ENCODE measurements at regions not wholly inside any gene's neighbourhood (a gene's known extent, or its start where the extent isn't known, plus 50 kb on each side); places are given as distances from the start of the nearest gene placed in this dataset.

GRCh38 chr6:9610620-9611415 lies 804.1 kb downstream of the TFAP2A start:
- no peak for DNase-seq

DNA sequence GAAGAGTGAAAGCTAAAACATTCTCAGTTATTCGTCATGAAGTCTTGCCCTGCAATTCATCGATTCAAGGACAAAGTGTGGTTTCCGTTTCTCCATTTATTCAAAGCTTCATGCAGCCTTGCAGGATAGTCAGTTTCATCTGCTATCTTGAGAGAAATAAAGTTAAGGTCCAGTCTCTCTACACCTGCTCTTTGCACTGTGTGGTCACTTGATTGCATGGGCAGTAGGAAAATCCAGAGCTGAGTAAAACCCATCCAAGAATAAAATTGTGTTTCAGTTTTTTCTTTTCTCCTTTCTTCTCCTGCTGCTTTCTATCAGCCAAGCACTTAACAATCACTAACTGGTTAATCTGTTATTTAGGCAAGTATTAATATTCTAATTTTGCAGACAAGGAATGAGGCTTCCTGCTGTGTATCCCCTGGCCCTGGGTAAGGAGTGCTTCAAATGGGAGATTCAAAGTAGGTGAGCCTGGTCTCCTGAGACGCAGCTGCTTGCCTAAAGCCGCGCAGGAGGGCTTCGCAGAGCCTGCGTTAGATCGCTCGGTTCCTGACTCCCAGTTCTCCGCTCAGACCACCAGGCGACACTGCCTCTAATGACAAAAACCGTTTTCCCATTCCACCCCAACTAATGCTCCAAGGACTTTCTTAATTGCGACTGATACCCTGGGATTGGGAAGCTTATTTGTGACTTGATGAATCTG lies 808.3 kb downstream of the TFAP2A start:
- no peak for DNase-seq

DNA sequence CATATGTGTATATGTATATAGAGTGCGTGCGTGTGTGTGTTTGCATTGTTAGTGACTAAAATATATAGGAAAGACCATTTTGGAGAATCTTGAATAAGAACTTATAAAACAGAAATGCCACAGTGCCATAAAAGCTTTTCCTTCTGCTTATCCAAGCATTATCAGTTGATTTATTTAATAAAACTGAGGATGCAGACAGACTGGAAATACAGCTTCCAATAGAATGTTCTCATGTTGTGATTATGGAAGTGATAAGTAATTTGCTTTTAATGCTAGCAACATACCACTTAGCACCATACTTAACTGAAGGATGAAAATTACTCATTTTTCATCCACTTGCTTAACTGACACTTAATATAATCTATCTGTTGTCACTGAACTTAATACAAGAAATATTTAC lies 820.1 kb downstream of the TFAP2A start:
- DNase-seq, result no peak

DNA sequence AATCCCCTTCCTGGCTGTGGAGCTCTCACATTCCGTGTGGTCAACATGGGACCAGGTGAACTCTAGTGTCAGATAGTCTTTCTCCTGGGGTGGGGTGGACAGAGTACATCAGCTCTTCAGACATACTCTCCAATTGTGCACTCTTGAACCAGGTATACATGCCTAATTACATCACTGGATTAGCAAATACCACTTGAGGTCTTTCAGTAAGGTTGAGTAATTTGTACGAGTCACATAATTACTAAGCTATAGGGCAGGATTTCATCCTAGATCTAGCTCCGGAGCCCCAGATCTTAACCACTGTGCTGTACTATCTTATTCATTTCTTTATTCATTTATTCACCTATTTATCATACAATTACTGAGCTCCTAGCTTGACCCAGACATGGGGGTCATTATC lies 821.3 kb downstream of the TFAP2A start:
- no peak for DNase-seq

DNA sequence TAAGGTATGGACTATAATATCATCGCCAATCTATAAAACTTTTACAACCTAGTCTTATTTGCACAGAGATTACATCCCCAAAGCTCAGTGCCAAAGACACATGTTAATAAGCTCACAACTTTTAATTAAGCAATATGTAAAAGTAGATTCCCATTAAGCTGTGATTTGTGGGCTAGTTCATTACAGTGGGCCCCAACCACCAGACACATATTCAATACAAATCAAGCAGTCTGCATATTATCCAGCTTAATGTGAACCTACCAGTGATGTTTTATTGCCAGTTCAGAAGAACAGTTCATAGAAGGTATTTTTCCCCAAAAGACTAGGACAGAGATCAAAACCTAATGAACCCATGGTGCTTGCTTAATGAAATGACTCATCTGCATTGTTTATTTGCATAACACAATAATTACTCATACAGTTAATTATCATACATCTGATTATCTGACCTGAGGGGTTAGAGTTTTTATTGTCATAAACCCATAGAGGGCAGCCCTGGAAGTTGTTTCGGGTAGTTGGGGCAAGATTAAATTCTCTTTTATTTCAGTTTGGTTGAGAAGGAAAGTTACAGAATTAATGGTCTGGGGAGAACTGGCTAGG lies 831.0 kb downstream of the TFAP2A start:
- no peak for DNase-seq

GRCh38 chr6:9581155-9581554 lies 833.7 kb downstream of the TFAP2A start:
- DNase-seq, result peak; percentile 1 to 3

DNA sequence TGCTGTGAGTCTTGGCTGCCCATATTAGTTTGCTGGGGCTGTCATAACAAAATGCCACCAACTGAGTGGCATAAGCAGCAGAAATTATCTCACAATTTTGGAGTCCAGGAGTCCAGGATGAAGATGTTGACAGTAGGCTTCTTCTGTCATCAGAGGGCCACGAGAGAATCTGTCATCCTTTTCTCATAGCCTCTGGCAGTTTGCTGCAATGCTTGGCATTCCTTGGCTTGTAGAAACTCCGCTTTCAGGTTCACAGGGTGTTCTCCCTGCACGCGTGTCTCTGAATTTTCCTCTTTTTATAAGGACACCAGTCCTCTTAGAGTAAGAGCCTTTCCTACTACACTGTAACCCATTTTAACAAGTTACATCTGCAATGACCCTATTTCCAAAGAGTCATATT lies 838.4 kb downstream of the TFAP2A start:
- DNase-seq, result no peak

- no peak for DNase-seq
Observed at GRCh38 chr6:9566096-9566495, 848.8 kb downstream of the TFAP2A start.

GRCh38 chr6:9564021-9564420 lies 850.9 kb downstream of the TFAP2A start:
- no peak for DNase-seq

GRCh38 chr6:9563568-9563967 lies 851.3 kb downstream of the TFAP2A start:
- no peak for DNase-seq

DNA sequence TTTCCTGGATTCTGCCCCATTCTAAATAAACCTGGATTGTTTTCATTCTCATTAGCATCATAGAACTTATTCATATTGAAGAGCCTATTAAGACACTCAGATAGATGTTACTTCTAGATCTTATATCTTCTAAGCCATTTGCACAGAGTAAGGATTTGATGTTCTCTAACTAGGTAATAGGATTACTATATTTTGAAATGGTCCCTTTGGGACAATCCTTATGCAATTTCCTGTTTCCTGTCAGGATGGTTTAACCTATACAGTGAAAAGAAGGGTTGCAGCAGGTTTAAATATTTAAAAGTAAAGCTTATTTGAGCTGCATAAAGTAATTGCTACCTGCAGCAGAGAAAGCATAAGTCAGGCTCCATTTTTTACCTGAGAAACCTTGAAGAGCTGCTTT lies 860.1 kb downstream of the TFAP2A start:
- DNase-seq, result no peak

GRCh38 chr6:9554323-9554722 lies 860.6 kb downstream of the TFAP2A start:
- DNase-seq, result no peak

DNA sequence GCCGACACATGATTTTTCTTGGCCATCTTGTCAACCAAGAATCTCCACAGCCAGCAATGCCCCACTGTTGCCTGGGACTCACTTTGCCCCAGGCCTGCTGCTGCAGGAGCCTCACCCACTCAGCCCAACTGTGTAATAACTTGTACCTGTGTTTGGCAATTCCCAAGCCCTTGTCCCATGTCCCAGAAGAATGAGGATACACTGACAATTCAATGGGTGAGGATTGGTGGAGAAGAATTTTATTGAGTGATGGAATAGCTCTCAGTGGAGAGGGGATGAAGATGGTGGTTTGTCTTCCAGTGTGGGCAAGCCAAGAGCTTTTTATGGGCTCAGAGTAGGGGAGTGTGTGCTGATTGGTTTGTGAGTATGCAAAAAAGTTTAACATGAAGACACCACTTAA lies 861.9 kb downstream of the TFAP2A start:
- no peak for DNase-seq

GRCh38 chr6:9543649-9544048 lies 871.2 kb downstream of the TFAP2A start:
- no peak for DNase-seq

DNA sequence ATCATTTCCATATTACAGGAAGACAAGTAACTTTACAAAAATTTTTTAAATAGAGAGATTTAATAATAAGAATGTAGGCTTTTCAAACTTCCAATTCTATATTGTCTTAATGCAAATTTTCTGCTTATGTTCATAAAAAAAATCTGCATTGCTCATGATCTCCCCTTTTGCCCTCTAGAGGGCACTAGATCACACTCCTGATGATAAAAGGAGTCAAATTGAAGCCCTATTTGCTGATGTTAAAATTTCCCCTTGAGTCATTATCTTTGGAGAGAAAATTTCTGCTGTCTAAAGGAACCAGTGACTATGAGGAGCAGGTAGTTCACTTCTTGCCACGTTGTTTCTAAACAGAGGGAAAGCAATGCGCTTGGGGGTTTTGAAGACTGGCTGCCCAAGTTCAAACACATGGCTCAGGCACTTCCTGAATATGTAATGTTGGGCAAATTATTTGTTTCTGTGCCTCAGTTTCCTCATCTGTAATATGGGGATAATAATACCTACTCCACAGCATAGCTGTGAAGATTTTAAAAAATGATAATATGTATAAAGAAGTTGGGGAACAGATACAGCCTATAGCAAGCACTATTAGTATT lies 874.2 kb downstream of the TFAP2A start:
- peak; percentile 7 to 31 for DNase-seq

GRCh38 chr6:9540126-9540525 lies 874.7 kb downstream of the TFAP2A start:
- no peak for DNase-seq

DNA sequence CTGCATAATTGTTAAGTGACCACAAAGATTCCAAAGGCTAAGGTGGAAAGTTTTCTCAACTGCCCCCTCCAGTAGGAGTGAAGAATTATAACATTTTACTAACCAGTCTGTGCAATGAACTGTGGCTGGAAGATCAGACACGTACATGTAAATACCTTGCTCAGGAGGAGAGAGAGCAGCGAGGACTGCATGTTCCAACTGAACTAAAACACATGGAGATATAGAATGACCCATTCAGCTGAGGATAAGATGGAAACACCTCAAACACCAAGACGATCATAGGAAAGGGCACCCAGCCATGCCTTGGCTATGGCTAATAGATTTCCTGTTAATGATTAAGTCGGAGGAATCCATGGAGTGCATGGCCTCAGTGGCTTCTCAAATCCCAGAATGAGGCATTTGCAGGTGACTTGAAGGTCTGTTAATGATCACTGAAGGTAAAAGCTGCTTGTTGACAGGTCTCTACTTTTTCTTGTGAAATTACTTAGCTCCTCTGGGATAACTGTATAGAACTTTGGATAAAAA lies 875.6 kb downstream of the TFAP2A start:
- DNase-seq, result no peak

- DNase-seq, result no peak
Observed at GRCh38 chr6:9537381-9537780, 877.5 kb downstream of the TFAP2A start.

- no peak for DNase-seq
Observed at GRCh38 chr6:9535106-9535505, 879.8 kb downstream of the TFAP2A start.

DNA sequence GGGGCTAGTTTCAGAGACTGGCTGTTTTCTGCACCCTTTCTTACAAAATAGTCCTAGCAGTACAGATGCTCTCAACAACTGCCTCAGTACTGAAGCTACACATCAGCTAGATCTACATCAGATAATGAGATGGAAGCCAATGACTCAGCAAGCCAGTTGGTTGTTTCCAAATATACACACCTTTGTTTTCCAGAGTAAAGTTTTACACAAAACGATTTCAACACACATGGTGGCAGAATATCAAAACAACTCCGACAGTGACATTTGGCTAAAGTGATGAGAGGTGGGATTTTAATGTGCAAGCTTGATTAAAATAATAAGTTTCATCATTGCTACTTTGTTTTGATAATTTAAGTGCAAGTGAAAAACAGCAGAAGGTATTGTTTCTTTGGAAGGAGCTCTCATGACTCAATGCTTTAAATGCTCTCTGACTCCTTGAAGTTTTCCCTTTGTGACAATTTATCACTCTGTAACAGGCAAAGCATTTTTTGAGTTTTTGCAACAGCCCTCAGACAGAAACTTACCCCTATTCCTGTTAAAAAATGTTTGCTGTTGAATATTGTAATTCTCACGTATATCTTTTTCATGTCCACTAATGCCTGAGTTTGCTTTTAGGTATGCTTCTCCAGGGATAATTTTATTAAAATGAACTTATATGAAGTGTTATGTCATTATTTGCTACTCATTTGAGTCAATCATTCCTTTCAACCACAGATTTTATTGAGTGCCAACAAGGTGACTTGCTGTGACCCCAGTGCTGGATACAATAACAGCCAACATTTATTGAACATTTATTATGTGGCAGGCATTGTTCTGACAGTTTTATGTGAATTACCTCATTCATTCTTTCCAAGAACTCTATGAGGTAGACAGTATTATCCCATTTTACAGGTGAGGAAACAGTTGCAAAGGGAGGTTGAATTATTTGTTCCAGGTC lies 882.0 kb downstream of the TFAP2A start:
- DNase-seq, result no peak

DNA sequence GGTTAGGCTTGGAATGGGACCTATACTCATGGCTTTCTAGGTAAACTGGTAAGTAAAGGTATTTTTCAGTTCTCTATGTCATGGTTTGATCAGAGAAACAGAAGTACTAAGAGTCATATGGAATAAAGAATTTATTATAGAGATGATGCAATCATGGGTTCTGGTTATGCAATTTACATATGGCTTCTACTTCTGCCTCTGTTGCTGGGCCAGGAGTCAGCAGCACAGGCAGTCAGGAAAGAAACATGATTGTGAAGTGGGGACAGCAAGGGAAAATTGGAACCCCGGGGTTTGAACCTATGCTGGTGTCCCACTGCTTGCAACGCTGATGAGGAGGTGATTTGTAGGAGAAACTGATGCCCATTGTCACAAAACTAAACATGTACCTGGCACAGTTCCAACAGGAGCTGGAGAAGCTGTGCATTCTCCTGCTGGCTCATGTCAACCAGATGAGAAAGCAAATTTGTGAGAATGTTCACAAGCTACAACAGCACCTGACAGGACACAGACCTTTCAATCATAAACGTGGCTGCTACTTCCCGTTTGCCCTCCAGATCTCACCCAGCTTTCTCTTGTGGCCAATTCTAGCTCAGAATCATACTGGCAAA lies 887.1 kb downstream of the TFAP2A start:
- no peak for DNase-seq

Measured in right lung (tissue), 2 donors.